ENCODE measurements at regions not wholly inside any gene's neighbourhood (a gene's known extent, or its start where the extent isn't known, plus 50 kb on each side); places are given as distances from the start of the nearest gene placed in this dataset.
"Not testable (repeated sequence)": the region's sequence is repeated elsewhere in the genome, so short reads cannot be mapped to it uniquely, and the experiment has no call there.

DNA sequence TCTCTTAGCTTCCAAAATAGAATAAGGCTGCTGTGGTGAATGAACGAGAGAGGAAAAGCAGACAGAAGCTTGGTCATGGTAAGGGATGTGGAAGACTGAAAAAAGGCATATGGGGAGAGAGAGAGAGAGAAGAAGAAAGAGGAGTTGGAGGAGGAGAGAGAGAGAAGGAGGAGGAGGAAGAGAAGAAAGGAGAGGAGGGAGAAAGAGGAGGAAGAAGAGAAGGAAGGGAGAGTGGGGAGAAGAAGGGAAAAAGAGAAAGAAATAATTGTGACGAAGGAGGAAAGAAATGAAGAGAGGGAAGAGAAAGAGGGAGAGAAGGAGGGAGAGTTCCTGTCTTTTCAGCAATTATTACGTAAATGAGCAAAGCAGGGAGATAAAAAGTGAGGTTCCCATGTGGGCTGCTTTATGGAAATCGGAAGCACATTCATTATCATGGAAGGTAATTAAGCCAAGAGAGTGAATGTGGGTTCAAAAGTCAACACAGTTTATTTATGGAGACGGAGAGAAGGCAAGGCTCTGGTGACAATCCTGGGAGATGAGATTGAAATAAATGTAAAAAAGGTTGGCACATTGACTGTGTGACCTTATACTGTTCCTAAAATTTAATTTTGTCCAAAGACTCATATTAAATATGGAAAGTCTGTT lies 611.2 kb downstream of the KIF4B start:
- no peak for DNase-seq

DNA sequence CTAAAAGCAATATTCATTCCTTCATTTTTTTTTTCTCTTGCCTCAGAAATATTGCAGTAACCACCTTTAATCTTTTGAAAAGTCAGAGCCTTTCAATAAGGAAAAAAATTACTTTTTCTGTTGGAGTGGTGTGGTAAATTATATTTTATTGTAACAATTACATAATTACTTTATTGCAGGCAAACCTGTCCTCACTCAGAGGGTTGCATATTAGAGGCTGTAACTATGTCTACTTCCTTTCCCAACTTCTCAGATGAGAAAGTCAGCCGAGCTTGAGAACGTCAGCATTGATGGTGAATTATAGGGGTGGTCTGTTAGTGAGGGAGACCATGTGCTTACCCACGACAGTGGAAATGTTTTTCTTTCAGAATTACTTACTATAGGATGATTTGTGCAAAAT lies 611.8 kb downstream of the KIF4B start:
- no peak for DNase-seq

DNA sequence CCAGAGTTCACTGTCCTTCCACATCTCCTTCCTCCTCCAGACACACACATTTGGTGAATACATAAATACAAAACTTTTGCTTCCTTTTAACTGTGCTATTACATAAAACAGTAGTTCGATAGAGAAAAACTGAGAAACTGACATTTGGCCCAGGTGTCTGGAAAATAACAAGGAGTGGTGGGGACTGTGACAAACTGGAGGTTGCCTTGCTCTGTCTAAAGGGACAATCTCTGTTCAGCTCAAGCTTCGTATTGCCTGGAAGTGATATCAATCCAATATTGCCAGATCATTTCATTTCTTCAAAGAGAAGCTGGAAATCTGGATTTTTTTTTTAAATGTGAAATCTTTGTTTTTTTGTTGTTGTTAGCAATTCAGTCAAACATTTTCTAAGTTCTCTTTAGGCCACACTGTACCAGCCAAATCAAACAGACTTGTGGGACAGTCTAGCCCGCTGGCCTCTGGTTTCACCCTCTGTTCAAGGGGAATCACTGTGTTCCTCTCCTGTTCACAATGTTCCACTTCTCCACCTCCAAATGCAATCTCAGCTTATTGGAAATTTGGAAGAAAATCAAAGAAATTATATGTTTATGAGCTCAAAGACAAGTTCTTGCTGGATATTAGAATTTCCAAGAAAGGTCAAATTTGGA lies 612.5 kb downstream of the KIF4B start:
- no peak for DNase-seq

DNA sequence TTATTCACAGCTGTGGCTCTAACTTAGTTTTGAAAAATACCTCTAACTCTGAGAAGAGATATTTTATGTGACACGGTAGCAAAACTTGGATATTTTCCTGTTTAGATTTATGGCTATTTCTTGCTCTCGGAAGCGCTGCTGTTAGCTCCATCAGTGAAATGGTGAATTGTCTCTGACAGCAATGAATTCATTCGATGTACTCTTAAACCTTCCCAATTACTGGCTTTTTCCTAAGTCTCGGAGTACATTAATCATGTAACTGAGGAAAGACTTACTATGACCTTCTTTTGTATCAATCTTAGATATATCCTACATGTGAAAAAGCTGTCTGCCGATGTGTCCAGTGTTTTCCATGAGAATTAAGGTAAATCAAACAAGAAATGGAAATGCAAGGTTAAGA lies 613.0 kb downstream of the KIF4B start:
- no peak for DNase-seq

DNA sequence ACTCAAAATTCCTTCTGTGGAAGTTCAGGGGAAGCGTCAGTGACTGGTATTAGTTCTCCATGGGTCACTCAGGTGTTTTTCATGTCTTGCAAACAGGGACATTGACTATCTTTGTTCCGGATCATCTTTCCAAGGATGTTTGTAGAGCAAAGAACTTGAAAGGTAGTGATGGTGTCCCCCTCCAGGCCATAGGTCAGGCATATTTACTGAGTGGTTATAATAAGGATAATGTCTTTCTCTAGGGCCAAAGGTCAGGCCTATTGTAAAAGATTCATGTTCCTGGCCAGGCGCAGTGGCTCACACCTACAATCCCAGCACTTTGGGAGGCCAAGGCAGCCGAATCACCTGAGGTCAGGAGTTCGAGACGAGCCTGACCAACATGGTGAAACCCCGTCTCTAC lies 614.8 kb downstream of the KIF4B start:
- no peak for DNase-seq

DNA sequence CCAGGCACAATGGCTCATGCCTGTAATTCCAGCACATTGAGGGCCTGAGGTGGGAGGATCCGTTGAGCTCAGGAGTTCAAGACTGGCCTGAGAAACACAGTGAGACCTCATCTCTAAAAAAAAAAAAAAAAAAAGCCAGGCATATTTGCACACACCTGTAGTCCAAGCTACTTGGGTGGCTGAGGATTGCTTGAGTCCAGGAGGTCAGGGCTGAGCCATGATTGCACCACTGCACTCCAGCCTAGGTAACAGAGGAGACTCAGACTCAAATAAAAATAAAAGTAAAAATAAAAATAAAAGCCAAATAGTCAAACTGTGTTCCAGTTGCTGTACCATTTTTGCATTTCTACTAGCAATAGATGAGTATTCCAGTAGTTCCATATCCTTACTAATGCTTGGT lies 616.0 kb downstream of the KIF4B start:
- DNase-seq: no peak

DNA sequence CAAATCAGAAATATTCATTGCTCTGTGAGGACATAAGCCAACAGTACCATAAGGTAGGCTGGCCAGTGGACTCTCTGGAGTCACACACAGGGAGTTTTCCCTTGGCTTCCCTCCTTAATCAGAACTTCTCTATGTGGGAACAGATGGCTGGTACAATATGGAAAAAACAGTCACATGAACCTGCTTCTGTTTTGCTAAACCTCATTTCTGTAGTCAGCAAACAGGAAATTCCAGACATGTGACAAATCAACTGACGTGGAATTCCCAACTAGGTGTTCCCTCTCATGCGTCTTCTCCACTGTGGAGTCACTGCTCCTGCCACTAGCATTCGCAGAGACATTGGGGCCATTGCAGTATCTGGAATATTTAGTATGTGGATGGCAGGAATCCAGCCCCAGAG lies 617.6 kb downstream of the KIF4B start:
- no peak for DNase-seq

DNA sequence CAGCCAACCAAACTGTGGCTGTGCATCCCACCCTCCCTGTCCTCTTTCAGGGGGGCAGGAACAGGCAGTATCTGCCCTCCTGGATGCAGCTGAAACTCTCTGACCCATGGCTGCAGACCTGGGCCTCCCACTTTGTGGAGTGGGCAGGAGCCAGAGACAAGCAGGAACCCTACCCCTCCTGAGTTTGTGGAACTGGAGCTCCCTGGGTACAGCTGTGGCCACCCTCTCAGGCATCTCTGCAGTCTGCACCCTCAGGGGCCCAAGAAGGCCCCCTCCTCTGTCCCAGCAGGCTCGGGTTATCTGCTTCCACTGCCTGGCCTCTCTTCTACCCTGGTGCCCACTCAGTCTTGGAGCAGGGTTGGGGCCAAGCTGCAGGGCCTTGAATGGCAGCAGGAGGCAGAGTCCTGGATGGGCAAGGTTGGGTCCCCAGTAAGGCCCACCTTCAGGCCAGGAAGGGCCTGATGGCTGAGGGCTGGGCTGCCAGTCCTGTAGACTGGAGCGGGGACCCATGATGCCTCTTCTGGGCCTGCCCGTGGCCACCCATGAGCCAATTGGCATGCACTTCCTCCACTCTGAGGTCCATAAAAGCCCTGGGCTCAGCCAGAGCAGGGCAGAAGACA lies 619.9 kb downstream of the KIF4B start:
- DNase-seq: no peak

DNA sequence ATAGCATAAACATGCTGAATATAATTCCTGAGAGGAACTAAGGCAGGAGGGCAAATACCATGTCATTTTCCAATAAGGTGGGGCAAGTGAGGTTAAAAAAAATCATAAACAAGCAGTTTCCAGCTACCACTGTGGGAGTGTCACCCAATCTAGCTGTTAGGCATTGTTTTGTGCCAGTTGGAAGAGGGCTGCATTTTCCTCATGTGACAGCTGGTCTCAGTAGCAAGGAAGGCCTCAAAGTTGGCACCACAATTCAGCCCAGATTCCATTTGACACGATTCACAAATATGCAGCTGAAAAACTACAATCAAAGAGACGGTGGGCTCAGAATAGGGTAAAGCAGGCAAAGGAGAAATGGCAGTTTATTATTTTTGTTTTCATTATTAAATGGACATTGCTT lies 636.1 kb downstream of the KIF4B start:
- no peak for DNase-seq

DNA sequence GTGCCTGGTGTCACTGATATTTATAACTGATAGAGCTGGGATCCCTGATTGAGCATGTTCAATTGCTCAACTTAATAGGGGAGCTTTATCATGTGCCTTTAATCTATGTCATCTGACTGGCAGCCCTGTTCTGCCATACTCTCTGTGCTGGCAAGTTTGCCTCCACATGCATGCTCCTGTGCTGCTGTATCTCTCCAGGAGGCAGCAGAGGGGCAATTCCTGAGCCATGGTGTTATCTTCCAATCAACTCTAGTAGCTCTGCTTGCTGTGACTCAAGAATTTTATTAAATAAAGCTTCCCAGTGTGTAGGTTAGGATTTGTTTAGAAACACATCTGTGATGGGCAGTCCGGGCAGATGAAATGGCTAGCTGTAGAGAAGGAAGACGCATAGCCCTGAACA lies 642.0 kb downstream of the KIF4B start:
- DNase-seq: no peak

DNA sequence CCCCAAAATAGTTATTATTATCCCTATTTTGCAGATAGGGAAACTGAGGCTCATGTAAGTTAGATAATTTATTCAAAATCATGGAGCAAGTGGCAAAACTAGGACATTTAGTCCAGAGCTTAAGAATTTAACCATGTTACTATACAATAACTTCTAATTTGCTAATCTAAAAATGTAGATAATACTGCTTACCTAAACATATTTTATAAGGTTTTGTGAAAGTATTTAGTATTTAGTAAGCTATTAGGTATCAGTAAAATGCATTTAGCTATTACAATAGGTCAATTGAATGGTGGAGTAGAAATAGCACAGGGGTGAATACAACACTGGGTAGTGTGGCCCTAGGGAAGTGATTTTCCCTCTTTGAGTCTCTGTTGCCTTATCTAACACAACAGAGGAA lies 648.3 kb downstream of the KIF4B start:
- DNase-seq: no peak

DNA sequence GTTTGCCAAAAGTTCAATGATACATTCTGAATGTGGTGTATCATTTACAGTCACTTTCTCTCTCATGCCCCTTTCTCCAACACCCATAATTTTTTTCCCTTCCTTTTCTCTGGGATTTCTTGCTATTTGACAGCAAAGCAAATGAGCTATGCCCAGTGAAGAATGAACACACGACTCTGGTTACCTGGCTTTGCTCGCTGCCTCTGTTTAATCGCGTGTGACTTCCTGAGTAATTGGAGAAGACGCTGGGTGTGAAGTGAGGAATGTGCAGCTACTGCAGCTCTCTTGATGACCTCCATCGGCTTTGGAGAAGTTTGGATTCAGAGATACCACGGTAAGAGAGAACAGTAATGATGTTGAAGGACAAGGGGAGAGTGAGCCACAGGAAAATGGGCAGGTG lies 651.8 kb downstream of the KIF4B start:
- DNase-seq: no peak

DNA sequence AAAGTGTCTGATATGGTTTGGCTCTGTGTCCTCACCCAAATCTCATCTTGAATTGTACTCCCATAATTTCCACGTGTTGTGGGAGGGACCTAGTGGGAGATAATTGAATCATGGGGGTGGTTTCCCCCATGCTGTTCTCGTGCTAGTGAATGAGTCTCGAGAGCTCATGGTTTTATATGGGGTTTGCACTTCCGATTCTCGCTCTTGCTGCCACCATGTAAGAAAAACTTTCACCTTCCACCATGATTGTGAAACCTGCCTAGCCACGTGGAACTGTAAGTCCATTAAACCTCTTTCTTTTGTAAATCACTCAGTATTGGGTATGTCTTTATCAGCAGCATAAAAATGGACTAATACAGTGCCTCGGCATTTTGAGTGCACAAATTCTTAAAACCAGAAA lies 655.0 kb upstream of the SGCD start:
- DNase-seq: not testable (repeated sequence)

DNA sequence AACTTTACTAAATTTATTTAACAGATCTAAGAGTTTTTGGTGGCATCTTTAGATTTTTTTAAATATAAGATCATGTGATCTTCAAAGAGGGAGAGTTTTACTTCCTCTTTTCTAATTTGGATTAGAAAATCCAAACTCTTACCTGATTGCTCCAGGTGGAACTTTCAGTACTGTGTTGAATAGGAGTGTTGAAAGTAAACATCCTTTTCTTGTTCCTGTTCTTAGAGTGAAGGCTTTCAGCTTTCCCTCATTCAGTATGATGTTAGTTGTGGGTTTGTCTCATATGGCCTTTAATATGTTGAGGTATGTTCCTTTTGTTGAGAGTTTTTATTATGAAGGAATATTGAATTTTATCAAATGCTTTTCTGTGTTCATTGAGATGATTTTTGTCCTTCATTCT lies 650.0 kb upstream of the SGCD start:
- no peak for DNase-seq

DNA sequence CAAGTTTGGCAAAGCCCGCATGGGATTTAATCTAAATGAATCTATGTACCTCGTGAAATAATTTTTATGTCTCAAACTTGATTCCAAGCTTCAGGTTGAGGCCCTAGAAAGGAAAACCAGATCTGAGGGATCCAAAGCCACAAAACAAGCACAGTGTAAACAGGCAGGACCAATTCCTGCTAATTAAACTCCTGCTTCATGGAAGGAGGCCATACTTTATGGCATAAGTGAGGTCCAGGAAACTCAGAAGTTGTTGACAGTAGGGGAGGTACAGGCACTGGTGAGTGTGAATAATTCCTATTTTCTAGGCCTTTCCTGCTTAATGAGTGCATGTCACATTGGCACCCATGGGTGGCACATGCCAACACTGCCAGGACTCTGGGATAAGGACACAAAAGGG lies 648.6 kb upstream of the SGCD start:
- DNase-seq: no peak

DNA sequence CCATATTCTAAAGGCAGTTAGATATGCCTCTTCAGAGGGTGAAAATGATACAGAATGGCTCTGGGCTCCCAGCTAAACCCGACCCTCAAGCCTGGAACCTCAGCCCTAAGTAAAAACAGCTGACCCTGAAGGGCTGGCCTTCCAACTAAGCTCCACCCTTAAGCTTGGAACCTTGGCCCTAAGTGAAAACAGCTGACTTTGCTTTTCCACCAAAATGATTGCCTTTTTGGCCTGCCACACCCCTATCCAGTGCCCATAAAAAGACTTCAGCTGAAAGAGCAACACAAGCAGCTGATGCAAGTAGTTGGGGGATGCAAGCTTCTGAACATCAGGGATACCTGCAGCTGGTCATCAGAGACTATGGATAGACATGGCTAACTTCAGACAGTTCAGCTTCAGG lies 647.4 kb upstream of the SGCD start:
- DNase-seq: no peak

DNA sequence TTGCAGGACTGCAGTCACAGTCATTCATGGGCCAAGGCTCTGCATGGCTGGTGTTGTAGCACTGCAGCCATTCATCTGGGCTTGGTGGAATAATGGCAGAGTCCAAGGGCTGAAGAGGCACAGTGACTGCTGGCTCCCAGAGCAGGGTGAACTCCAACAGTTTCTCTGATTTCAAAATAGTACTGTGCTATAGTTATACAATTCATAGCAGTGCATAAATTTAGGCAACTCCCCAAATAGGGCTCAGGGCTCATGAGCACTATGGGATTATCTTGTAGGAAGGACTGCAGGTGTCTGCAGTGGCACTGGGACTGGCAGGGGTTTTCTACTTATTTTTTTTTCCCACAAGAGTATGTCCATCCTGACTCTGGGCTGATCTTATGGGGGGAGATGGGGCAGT lies 642.5 kb upstream of the SGCD start:
- no peak for DNase-seq

DNA sequence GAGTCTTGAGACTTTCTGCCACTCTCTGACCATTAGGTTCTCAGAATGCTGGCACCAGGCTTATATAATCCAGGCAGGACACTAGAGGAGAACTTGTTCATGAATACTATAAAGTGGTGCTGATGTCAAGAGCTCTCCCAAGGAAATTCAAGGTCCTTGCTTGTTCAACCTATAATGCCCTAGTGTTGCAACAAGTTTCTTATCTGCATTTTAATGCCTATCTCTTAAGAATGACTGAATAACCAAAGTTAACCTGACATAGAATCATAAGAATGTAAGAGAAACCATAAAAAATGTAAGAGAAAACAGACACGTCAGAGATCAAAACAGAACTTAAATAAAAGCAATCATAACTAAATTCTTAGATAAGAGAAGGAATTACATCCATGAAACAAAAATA lies 640.8 kb upstream of the SGCD start:
- no peak for DNase-seq

DNA sequence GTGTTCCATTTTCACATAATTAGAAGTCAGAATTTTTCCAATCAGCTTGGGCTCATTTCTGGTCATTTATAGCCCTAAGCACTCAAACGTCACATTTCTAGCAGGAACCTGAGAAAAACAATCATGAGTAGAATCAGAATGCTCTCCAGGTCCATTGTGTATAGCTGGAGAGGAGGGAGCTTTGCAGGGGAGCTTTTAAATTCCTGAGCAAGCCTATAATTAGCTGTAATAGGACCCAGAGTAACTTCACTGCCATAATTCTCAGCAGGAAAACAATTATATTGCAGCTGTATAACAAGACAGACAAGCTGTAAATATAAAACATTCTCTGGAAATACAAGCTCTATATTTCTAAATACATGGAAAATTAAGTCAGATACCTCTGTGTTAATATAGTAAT lies 637.6 kb upstream of the SGCD start:
- DNase-seq: no peak

DNA sequence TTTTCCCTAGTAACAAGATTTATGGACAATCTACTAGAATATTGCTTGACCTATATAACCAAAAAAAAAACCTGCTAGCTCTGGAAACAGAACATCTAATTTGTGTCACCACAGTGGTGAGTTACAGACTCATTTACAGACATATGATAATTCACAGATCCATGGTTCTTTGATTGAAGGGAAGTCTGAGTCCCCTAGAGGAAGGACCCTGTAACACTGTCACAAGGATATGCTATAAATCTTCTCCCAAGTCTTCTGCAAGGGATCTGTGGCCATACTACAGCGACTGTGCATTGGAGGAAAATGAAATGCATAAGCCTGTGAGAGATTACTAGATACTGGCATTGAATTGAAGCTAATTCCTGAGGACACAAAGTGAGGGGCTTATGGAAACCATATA lies 630.6 kb upstream of the SGCD start:
- DNase-seq: no peak

DNA sequence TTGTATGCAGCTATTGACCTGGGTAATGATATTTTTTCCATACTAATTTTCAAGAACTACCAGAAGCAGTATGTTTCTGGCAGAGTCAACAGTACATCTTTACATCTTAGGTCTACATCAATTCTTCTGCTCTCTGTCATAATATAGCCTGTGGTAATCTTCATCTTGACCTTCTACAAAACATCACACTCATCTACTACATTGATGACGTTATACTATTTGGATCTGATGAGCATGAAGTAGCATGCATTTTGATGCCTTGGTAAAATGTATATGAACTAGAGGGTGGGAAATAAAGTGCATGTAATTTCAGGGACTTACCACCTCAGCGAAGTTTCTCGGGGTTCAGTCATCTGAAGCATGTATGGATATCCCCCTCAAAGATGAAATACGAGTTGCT lies 629.7 kb upstream of the SGCD start:
- DNase-seq: no peak

DNA sequence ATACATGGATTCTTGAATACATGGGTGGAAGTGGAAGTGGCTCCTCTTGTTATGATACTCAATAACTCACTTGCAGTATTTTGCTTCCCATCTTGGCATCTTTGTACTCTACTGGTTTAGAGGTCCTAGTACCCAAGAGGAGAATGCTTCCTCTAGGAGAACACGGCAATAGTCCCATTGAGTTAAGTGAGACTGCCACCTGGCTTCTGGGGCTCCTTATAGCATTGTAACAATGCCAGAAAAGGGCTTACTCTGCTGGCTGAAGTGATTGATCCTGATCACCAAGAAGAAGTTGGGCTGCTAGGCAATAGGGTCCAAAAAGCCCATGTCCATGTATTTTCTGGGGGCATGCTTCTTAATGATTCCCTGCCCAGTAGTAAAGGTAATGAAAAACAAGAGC lies 627.6 kb upstream of the SGCD start:
- DNase-seq: no peak

DNA sequence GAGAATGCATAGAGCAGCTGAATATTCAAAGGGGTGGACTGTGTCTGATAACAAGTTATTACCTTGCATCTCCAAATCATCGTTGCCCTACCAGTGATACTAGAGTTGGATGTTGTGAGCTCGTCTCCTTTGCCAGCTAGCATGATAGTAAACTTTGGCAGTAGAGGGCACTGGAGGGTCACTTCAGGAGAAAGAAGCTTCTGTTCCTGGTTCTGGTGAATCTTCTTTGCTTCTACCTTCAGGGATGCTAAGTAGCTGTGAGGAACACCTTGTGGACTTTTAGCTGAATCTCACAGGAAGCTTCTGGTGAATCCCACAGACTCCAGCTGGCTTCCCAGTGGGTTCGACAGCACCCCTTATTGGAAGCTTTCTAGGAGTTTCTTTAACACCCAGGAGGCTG lies 626.6 kb upstream of the SGCD start:
- no peak for DNase-seq

DNA sequence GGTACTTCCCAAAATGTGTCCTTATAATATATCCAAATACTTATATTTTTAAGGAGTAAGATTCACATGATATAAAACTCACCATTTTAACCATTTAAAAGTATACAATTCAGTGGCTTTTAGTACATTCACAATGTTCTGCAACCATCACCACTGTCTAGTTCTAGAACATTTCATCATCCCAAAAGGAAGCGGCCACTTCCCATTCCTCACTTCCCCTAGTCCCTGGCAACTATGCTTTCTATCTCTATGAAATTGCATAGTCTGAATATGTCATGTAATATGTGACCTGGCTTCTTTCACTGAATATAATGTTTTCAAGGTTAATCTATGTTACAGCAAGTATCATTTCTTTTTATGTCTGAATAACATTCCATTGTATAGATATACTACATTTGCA lies 615.1 kb upstream of the SGCD start:
- DNase-seq: no peak

DNA sequence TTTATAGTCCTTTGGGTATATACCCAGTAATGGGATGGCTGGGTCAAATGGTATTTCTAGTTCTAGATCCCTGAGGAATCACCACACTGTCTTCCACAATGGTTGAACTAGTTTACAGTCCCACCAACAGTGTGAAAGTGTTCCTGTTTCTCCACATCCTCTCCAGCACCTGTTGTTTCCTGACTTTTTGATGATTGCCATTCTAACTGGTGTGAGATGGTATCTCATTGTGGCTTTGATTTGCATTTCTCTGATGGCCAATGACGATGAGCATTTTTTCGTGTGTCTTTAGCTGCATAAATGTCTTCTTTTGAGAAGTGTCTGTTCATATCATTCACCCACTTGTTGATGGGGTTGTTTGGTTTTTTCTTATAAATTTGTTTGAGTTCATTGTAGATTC lies 612.5 kb upstream of the SGCD start:
- not testable (repeated sequence) for DNase-seq

All from effector CD4-positive, alpha-beta T cell (primary cell).